Karpas-422 (cell line): ENCODE measurements at regions not wholly inside any gene's neighbourhood (a gene's known extent, or its start where the extent isn't known, plus 50 kb on each side); places are given as distances from the start of the nearest gene placed in this dataset.

Source experiments
- DNase-seq: peaks from one replicate; pipeline ENCODE4 v3.0.0-alpha.2; 2015
- H2AFZ ChIP-seq: fragments of 200-600 bp; sonication (generic); 2 replicates; pipeline ENCODE4 v1.6.1; 2014; ENCODE audit warnings: antibody characterized with exemption, low read length, mixed read lengths
- H3K27ac ChIP-seq: fragments of 200-600 bp; sonication (generic); 2 replicates; pipeline ENCODE4 v1.5.1; 2014; ENCODE audit warnings: mild to moderate bottlenecking, low read length, moderate library complexity
- H3K27me3 ChIP-seq: fragments of 200-600 bp; sonication (generic); 2 replicates; pipeline ENCODE4 v1.6.1; 2014; ENCODE audit warnings: low read length, mixed read lengths
- H3K36me3 ChIP-seq: fragments of 200-600 bp; sonication (generic); 2 replicates; pipeline ENCODE4 v1.6.1; 2014; ENCODE audit warnings: low read length, mixed read lengths; ENCODE audit not compliant: insufficient read depth
- H3K4me1 ChIP-seq: fragments of 200-600 bp; sonication (generic); 2 replicates; pipeline ENCODE4 v1.6.1; 2014; ENCODE audit warnings: mild to moderate bottlenecking, low read length, mixed read lengths
- H3K4me2 ChIP-seq: fragments of 200-600 bp; sonication (generic); 2 replicates; pipeline ENCODE4 v1.6.1; 2014; ENCODE audit warnings: low read length, low read depth, mild to moderate bottlenecking; ENCODE audit not compliant: poor library complexity, severe bottlenecking
- H3K4me3 ChIP-seq: fragments of 200-600 bp; sonication (generic); 2 replicates; pipeline ENCODE4 v1.5.1; 2014; ENCODE audit warnings: mild to moderate bottlenecking, antibody characterized with exemption, low read length, mixed read lengths
- H3K79me2 ChIP-seq: fragments of 200-600 bp; sonication (generic); 2 replicates; pipeline ENCODE4 v1.6.1; 2014; ENCODE audit warnings: mild to moderate bottlenecking, low read length, mixed read lengths
- H3K9ac ChIP-seq: fragments of 200-600 bp; sonication (generic); 2 replicates; pipeline ENCODE4 v1.6.0; 2014; ENCODE audit warnings: low read length
- H3K9me2 ChIP-seq: fragments of 200-600 bp; sonication (generic), shearing (Covaris generic); replicated peaks from 2 replicates; pipeline ENCODE4 v1.6.0; 2014; ENCODE audit warnings: mild to moderate bottlenecking, low read length, moderate library complexity; ENCODE audit not compliant: insufficient read depth
- H3K9me3 ChIP-seq: fragments of 300-700, 200-600 bp; sonication (generic); 2 replicates; pipeline ENCODE4 v1.6.1; 2014; ENCODE audit warnings: low read length, mixed read lengths
- H4K20me1 ChIP-seq: fragments of 200-600 bp; sonication (generic); 2 replicates; pipeline ENCODE4 v1.6.1; 2014; ENCODE audit warnings: mild to moderate bottlenecking, antibody characterized with exemption, low read length, low read depth; ENCODE audit not compliant: insufficient read depth

- Histone ChIP-seq H3K4me2 (no peak overlapping the region), H3K27ac (no peak overlapping the region), H3K9me3 (peaks cover 11% of the 10 kb centered on the region; the same call in 1 of the 2 replicates), H2AFZ (no peak overlapping the region), H3K9ac (no peak overlapping the region), H3K9me2 (no peaks in the 10 kb centered on the region), H3K79me2 (no peaks in the 10 kb centered on the region), H4K20me1 (no peaks in the 10 kb centered on the region), H3K27me3 (no peaks in the 10 kb centered on the region), H3K36me3 (no peaks in the 10 kb centered on the region), H3K4me1 (no peaks in the 10 kb centered on the region), H3K4me3 (no peak overlapping the region)
- no peak for DNase-seq
These were observed 233.6 kb downstream of the PCDH7 start for GRCh38 chr4:30953799-30954198.

DNA sequence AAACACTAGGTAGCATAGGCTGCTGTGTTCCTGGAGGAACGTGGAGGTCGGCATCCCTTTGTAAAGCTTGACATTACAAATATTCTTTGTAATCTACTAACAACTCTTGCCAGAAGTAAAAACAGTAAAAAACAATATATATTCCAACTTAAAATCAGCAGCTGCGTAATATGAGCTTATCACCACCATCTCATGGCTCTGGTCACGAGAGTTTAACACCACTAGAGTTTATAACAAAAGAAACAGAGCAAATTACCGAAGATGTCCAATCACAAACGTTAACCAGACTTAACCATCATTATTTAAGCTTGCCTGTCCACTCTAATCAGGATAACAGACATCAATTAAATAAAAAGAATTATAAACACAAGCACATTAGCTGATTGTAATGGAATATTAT lies 236.7 kb downstream of the PCDH7 start:
- Histone ChIP-seq H3K9me3 (peaks cover 14% of the 10 kb centered on the region; the same call in 1 of the 2 replicates), H3K79me2 (no peaks in the 10 kb centered on the region), H4K20me1 (no peaks in the 10 kb centered on the region), H3K27ac (no peak overlapping the region), H3K9ac (no peak overlapping the region), H3K27me3 (no peaks in the 10 kb centered on the region), H3K4me3 (no peak overlapping the region), H3K36me3 (no peaks in the 10 kb centered on the region), H3K9me2 (no peaks in the 10 kb centered on the region), H2AFZ (no peak overlapping the region), H3K4me1 (no peaks in the 10 kb centered on the region), H3K4me2 (no peak overlapping the region)
- no peak for DNase-seq

DNA sequence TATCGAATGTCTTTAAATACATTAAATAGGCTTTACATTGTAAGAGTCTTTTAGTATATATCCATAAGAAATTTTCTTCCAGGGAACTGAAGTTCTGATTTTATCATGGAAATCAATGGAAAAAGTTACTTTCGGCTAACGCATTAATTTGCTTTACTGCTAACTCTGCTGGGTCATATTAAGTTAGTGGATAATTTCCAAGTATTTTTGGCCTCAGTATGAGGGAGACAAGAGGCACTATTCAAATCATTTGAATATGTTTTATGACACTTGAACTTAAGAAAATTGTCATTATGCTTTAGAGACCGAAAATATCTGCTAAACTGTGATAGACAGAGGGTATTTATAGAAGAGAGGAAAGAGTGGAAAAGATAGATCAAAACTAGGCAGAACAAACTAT lies 237.5 kb downstream of the PCDH7 start:
- no peaks in the 10 kb centered on the region for H4K20me1 ChIP-seq
- no peak overlapping the region for H3K9ac ChIP-seq
- H3K27me3 ChIP-seq, result no peaks in the 10 kb centered on the region
- no peak overlapping the region for H2AFZ ChIP-seq
- no peaks in the 10 kb centered on the region for H3K9me2 ChIP-seq
- no peaks in the 10 kb centered on the region for H3K36me3 ChIP-seq
- no peak overlapping the region for H3K27ac ChIP-seq
- no peak overlapping the region for H3K4me3 ChIP-seq
- H3K4me1 ChIP-seq, result no peaks in the 10 kb centered on the region
- no peak overlapping the region for H3K4me2 ChIP-seq
- peaks cover 16% of the 10 kb centered on the region; the same call in 1 of the 2 replicates for H3K9me3 ChIP-seq
- no peaks in the 10 kb centered on the region for H3K79me2 ChIP-seq
- DNase-seq, result no peak

DNA sequence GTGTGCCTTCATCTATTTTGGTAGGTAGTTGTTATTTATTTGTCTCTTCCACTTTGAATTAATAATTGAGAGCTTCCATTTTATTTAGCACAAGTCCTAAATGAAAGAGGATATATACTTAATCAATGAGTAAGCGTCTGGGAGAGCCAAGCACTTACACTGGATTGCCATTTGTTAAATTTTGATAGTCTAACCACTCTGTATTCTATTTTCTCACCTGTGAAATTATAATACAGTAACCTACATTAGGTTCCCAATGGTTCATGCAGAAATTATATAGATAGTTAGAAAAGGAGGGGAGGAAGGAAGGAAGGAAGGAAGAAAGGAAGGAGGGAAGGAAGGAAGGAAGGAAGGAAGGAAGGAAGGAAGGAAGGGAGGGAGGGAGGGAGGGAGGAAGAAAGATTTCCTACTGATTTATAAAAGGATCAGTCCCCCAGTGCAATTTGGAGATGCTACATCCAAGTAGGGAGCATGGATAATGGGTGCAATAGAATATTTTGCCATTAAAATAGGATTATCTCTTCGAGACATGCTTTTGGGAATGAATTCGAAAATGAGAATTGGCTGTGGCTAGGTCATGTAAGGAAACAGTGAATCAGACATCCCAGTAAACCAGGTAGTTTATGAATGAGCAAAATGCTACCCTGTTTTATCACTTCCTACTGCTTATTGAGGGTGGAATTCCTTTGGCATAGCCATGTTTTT lies 239.8 kb downstream of the PCDH7 start:
- Histone ChIP-seq H3K27me3 (no peaks in the 10 kb centered on the region), H3K9ac (no peak overlapping the region)
- no peak for DNase-seq

DNA sequence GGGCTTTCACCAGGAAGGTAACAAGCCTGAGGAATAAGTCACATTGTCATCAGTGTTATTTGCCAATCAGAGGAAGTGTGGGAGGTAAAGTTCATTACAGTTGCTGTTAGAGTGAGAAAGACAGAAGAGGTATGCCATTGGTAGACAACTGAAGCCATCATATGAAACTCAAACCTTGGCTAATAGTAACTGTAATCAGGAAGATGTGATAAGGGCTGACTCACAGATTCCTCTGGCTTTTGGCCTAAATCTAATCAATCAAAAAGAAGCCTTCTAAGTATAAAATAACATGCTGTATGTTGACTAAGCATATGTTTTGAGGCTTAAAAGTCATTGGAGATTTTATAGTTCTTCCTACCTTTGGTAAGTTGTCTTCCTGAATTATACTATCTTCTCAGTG lies 242.8 kb downstream of the PCDH7 start:
- Histone ChIP-seq H3K4me2 (no peak overlapping the region), H4K20me1 (no peaks in the 10 kb centered on the region), H3K9me3 (peaks cover 27% of the 10 kb centered on the region), H2AFZ (no peak overlapping the region), H3K4me3 (no peak overlapping the region), H3K27me3 (no peaks in the 10 kb centered on the region), H3K9me2 (no peaks in the 10 kb centered on the region), H3K4me1 (no peaks in the 10 kb centered on the region), H3K9ac (no peak overlapping the region), H3K27ac (no peak overlapping the region), H3K79me2 (no peaks in the 10 kb centered on the region), H3K36me3 (no peaks in the 10 kb centered on the region)
- no peak for DNase-seq

More for the DNA sequence above, 239.8 kb downstream of the PCDH7 start:
- no peak overlapping the region for H3K4me2 ChIP-seq
- no peaks in the 10 kb centered on the region for H3K9me2 ChIP-seq
- H4K20me1 ChIP-seq, result no peaks in the 10 kb centered on the region
- no peak overlapping the region for H3K4me3 ChIP-seq
- no peak overlapping the region for H3K27ac ChIP-seq
- H2AFZ ChIP-seq, result no peak overlapping the region
- H3K36me3 ChIP-seq, result no peaks in the 10 kb centered on the region
- no peaks in the 10 kb centered on the region for H3K79me2 ChIP-seq
- H3K4me1 ChIP-seq, result no peaks in the 10 kb centered on the region
- H3K9me3 ChIP-seq, result peaks cover 13% of the 10 kb centered on the region; the same call in 1 of the 2 replicates

DNA sequence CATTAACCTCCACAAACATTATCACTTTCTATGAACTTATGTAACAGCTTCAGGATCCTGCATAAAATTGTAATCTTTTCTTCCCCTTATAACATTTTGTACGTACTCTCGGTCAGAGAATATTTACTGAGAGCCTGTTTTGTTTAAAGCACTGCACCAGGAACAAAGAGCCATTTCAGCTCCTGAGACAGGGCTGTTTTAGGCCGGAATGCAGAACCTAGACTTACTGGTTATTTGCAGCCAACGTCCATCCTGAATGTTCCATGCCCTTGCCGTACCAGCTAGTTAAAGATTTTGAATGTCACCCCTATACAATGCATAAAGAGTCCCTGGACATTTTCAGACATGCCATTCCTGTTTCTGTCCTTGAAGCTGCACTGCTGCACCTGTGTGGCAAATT lies 248.8 kb downstream of the PCDH7 start:
- Histone ChIP-seq H3K4me3 (no peak overlapping the region), H3K9me2 (no peaks in the 10 kb centered on the region), H3K36me3 (no peaks in the 10 kb centered on the region), H3K79me2 (no peaks in the 10 kb centered on the region), H4K20me1 (no peaks in the 10 kb centered on the region), H3K9ac (no peak overlapping the region), H3K4me2 (no peak overlapping the region), H3K27ac (no peak overlapping the region), H2AFZ (no peak overlapping the region), H3K4me1 (no peaks in the 10 kb centered on the region), H3K9me3 (peaks cover 29% of the 10 kb centered on the region), H3K27me3 (no peaks in the 10 kb centered on the region)
- no peak for DNase-seq

- no peak overlapping the region for H2AFZ ChIP-seq
- H3K9me2 ChIP-seq, result no peaks in the 10 kb centered on the region
- H3K9ac ChIP-seq, result no peak overlapping the region
- no peaks in the 10 kb centered on the region for H3K27me3 ChIP-seq
- H3K4me3 ChIP-seq, result no peak overlapping the region
- H3K27ac ChIP-seq, result no peak overlapping the region
- peaks cover 15% of the 10 kb centered on the region for H3K9me3 ChIP-seq
- no peaks in the 10 kb centered on the region for H3K4me1 ChIP-seq
- no peaks in the 10 kb centered on the region for H3K36me3 ChIP-seq
- no peak overlapping the region for H3K4me2 ChIP-seq
- no peak for DNase-seq
- H4K20me1 ChIP-seq, result no peaks in the 10 kb centered on the region
- no peaks in the 10 kb centered on the region for H3K79me2 ChIP-seq
These were observed 252.4 kb downstream of the PCDH7 start for GRCh38 chr4:30972542-30972941.

- H3K79me2 ChIP-seq, result no peaks in the 10 kb centered on the region
- H3K4me2 ChIP-seq, result no peak overlapping the region
- no peaks in the 10 kb centered on the region for H3K4me1 ChIP-seq
- no peak overlapping the region for H2AFZ ChIP-seq
- DNase-seq, result no peak
- H3K9me3 ChIP-seq, result peaks cover 20% of the 10 kb centered on the region
- no peak overlapping the region for H3K27ac ChIP-seq
- no peak overlapping the region for H3K4me3 ChIP-seq
- H3K9me2 ChIP-seq, result no peaks in the 10 kb centered on the region
- H3K27me3 ChIP-seq, result no peaks in the 10 kb centered on the region
- H3K9ac ChIP-seq, result no peak overlapping the region
- H3K36me3 ChIP-seq, result no peaks in the 10 kb centered on the region
- no peaks in the 10 kb centered on the region for H4K20me1 ChIP-seq
These were observed 253.8 kb downstream of the PCDH7 start for GRCh38 chr4:30973993-30974392.
